CD4-positive, CD25-positive, alpha-beta regulatory T cell (primary cell): ENCODE measurements at regions not wholly inside any gene's neighbourhood (a gene's known extent, or its start where the extent isn't known, plus 50 kb on each side); places are given as distances from the start of the nearest gene placed in this dataset.
"Not testable (repeated sequence)": the region's sequence is repeated elsewhere in the genome, so short reads cannot be mapped to it uniquely, and the experiment has no call there.

ENCODE experiments used
- ATAC-seq, 2 donors: fragments of 150-1000 bp; cut with Tn5 transposase; one replicate each; pipeline ENCODE4 v1.10.0; 2021; ENCODE audit warnings: low read depth in 2 of 2, moderate number of reproducible peaks in 2 of 2, moderate library complexity in 1 of 2
- DNase-seq, 3 donors: peaks; one replicate each; pipeline versions ENCODE4 v3.0.0 to v3.0.0-alpha.2; 2012 to 2022; ENCODE audit warnings: mixed read lengths in 1 of 3
- H3K27ac ChIP-seq: one replicate; pipeline ENCODE4 v1.7.0; 2013; ENCODE audit warnings: mild to moderate bottlenecking, low read length; ENCODE audit not compliant: insufficient read depth, poor library complexity, severe bottlenecking
- H3K27me3 ChIP-seq: one replicate; pipeline ENCODE4 v1.7.0; 2013; ENCODE audit warnings: low read length; ENCODE audit not compliant: control insufficient read depth, insufficient read depth
- H3K36me3 ChIP-seq: one replicate; pipeline ENCODE4 v1.7.0; 2013; ENCODE audit warnings: mild to moderate bottlenecking, low read length, moderate library complexity; ENCODE audit not compliant: control insufficient read depth, insufficient read depth
- H3K4me1 ChIP-seq: 2 replicates; pipeline ENCODE4 v1.7.0; 2013; ENCODE audit warnings: mild to moderate bottlenecking, low read length; ENCODE audit not compliant: insufficient read depth, control insufficient read depth, poor library complexity, severe bottlenecking
- H3K4me3 ChIP-seq: one replicate; pipeline ENCODE4 v1.7.0; 2013; ENCODE audit warnings: low read depth, mild to moderate bottlenecking, low read length, moderate library complexity
- H3K9me3 ChIP-seq, 2 experiments: 1 replicate in 1 of 2; 2 replicates in 1 of 2; pipeline ENCODE4 v1.7.0; 2013; ENCODE audit warnings: low read length in 2 of 2, mild to moderate bottlenecking in 1 of 2, moderate library complexity in 1 of 2; ENCODE audit not compliant: control insufficient read depth in 2 of 2
- H3K27ac Mint-ChIP-seq, 3 donors: one replicate each; pipeline ENCODE4 v1.8.0; 2020 to 2022; ENCODE audit warnings: mild to moderate bottlenecking in 3 of 3, mixed read lengths in 3 of 3, moderate library complexity in 2 of 3
- H3K27me3 Mint-ChIP-seq: one replicate; pipeline ENCODE4 v1.8.0; 2022; ENCODE audit warnings: mild to moderate bottlenecking, mixed read lengths
- H3K36me3 Mint-ChIP-seq: one replicate; pipeline ENCODE4 v1.8.0; 2020; ENCODE audit warnings: mixed read lengths
- H3K4me1 Mint-ChIP-seq, 4 donors: one replicate each; pipeline ENCODE4 v1.8.0; 2020 to 2022; ENCODE audit warnings: mixed read lengths in 4 of 4, mild to moderate bottlenecking in 1 of 4
- H3K4me3 Mint-ChIP-seq, 4 donors: one replicate each; pipeline ENCODE4 v1.8.0; 2020 to 2022; ENCODE audit warnings: mild to moderate bottlenecking in 4 of 4, mixed read lengths in 4 of 4, moderate library complexity in 3 of 4
- H3K9me3 Mint-ChIP-seq, 7 donors: one replicate each; pipeline ENCODE4 v1.8.0; 2020 to 2022; ENCODE audit warnings: mixed read lengths in 7 of 7, mild to moderate bottlenecking in 3 of 7, moderate library complexity in 2 of 7

GRCh38 chr5:118397236-118397635 lies 591.1 kb downstream of the DTWD2 start:
- Mint-ChIP-seq H3K36me3 (no peaks in the 10 kb centered on the region), H3K27me3 (no peaks in the 10 kb centered on the region), H3K4me3 (no peak overlapping the region), H3K27ac (no peak overlapping the region), H3K9me3 (peaks cover 1 to 11% (median 2%) of the 10 kb centered on the region in 7 donors), H3K4me1 (no peaks in the 10 kb centered on the region)
- H3K9me3 ChIP-seq: no peaks in the 10 kb centered on the region
- DNase-seq: no peak
- no peak for ATAC-seq
- no peak overlapping the region for H3K4me3 ChIP-seq
- no peaks in the 10 kb centered on the region for H3K36me3 ChIP-seq
- H3K27me3 ChIP-seq: no peaks in the 10 kb centered on the region
- no peaks in the 10 kb centered on the region for H3K4me1 ChIP-seq
- no peak overlapping the region for H3K27ac ChIP-seq

- no peak overlapping the region for H3K27ac Mint-ChIP-seq
- DNase-seq: no peak
These were observed 595.9 kb downstream of the DTWD2 start for GRCh38 chr5:118392491-118392890.

DNA sequence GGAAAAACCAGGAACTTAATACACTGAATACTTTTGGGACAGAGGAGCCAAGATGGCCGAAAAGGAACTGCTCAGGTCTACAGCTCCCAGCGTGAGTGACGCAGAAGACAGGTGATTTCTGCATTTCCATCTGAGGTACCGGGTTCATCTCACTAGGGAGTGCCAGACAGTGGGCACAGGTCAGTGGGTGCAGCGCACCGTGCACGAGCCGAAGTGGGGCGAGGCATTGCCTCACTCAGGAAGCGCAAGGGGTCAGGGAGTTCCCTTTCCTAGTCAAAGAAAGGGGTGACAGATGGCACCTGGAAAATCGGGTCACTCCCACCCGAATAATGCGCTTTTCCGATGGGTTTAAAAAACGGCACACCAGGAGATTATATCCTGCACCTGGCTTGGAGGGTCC lies 605.4 kb downstream of the DTWD2 start:
- not testable (repeated sequence) for H3K4me1 ChIP-seq, H3K4me3 Mint-ChIP-seq, H3K9me3 ChIP-seq, H3K27ac Mint-ChIP-seq, H3K36me3 Mint-ChIP-seq, H3K27me3 ChIP-seq, DNase-seq, H3K9me3 Mint-ChIP-seq, ATAC-seq, H3K4me3 ChIP-seq, H3K27ac ChIP-seq, H3K36me3 ChIP-seq, H3K4me1 Mint-ChIP-seq, H3K27me3 Mint-ChIP-seq

More at GRCh38 chr5:118392491-118392890, 595.9 kb downstream of the DTWD2 start:
- Mint-ChIP-seq H3K27me3 (no peaks in the 10 kb centered on the region), H3K4me1 (no peaks in the 10 kb centered on the region), H3K9me3 (peaks cover 0 to 8% (median 2%) of the 10 kb centered on the region in 7 donors), H3K36me3 (no peaks in the 10 kb centered on the region), H3K4me3 (no peak overlapping the region)
- no peak for ATAC-seq
- Histone ChIP-seq H3K9me3 (no peaks in the 10 kb centered on the region), H3K4me1 (no peaks in the 10 kb centered on the region), H3K4me3 (no peak overlapping the region), H3K27ac (no peak overlapping the region), H3K27me3 (no peaks in the 10 kb centered on the region), H3K36me3 (no peaks in the 10 kb centered on the region)

DNA sequence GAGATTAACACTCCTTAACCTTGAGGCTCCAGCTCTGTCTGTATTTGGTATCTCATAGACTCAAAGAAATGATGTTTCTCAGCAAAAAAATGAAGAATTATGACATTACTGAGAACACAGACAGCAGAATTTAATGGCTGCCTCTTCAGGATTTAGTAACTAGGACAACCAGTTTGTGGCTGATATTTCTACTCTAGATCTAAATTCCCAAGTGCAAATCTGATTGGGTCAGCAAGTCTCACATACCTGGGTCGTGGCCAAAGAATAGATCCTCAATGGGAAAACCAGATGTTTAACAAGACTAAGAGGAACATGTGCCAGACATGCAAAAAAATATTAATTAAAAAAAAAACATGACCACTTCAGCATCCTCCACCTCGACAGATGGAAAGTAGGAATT lies 608.9 kb downstream of the DTWD2 start:
- H3K27me3 Mint-ChIP-seq: no peaks in the 10 kb centered on the region
- H3K4me3 ChIP-seq: no peak overlapping the region
- H3K27ac Mint-ChIP-seq: no peak overlapping the region
- no peaks in the 10 kb centered on the region for H3K4me1 Mint-ChIP-seq
- ATAC-seq (no peak), DNase-seq (no peak)
- no peaks in the 10 kb centered on the region for H3K4me1 ChIP-seq
- H3K27ac ChIP-seq: no peak overlapping the region
- peaks cover 0 to 7% (median 4%) of the 10 kb centered on the region in 7 donors for H3K9me3 Mint-ChIP-seq
- no peaks in the 10 kb centered on the region for H3K36me3 Mint-ChIP-seq
- H3K27me3 ChIP-seq: no peaks in the 10 kb centered on the region
- no peaks in the 10 kb centered on the region for H3K36me3 ChIP-seq
- no peaks in the 10 kb centered on the region for H3K9me3 ChIP-seq
- H3K4me3 Mint-ChIP-seq: no peak overlapping the region

- Mint-ChIP-seq H3K27me3 (no peaks in the 10 kb centered on the region), H3K4me1 (no peaks in the 10 kb centered on the region), H3K36me3 (no peaks in the 10 kb centered on the region), H3K27ac (peak overlapping the region in 1 of 3 donors; percentile 2), H3K4me3 (no peak overlapping the region), H3K9me3 (peaks cover 0 to 8% (median 2%) of the 10 kb centered on the region in 7 donors)
- ATAC-seq (no peak), DNase-seq (no peak)
- no peaks in the 10 kb centered on the region for H3K36me3 ChIP-seq
- no peak overlapping the region for H3K4me3 ChIP-seq
- no peak overlapping the region for H3K27ac ChIP-seq
- no peaks in the 10 kb centered on the region for H3K27me3 ChIP-seq
- no peaks in the 10 kb centered on the region for H3K9me3 ChIP-seq
- no peaks in the 10 kb centered on the region for H3K4me1 ChIP-seq
These were observed 609.4 kb downstream of the DTWD2 start for GRCh38 chr5:118378959-118379358.

DNA sequence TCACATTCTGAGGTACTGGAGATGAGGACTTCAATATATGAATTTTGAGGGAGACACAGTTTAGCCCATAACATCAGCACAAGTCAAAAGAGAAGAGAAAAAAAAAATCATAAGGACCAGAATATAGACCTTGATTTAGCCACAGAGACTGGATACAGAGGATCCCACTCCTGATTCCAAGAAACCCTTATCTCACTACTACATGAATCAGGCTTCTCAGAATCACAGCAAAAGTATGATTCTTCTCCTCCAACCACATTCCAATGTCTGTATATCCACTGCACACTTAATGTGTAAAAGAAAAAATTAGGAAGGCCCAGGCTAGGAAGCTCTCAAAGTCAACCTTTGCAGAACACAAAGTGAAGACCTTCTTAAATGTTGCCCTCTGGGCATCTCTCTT lies 610.9 kb downstream of the DTWD2 start:
- Mint-ChIP-seq H3K27me3 (no peaks in the 10 kb centered on the region), H3K4me3 (no peak overlapping the region), H3K9me3 (peaks cover 0 to 10% (median 2%) of the 10 kb centered on the region in 7 donors), H3K4me1 (no peaks in the 10 kb centered on the region), H3K27ac (no peak overlapping the region), H3K36me3 (no peaks in the 10 kb centered on the region)
- no peak overlapping the region for H3K27ac ChIP-seq
- H3K27me3 ChIP-seq: no peaks in the 10 kb centered on the region
- H3K4me1 ChIP-seq: no peaks in the 10 kb centered on the region
- ATAC-seq (no peak), DNase-seq (no peak)
- H3K36me3 ChIP-seq: no peaks in the 10 kb centered on the region
- H3K4me3 ChIP-seq: no peak overlapping the region
- no peaks in the 10 kb centered on the region for H3K9me3 ChIP-seq

- H3K4me3 ChIP-seq: no peak overlapping the region
- ATAC-seq (no peak), DNase-seq (no peak)
- H3K27ac ChIP-seq: no peak overlapping the region
- no peaks in the 10 kb centered on the region for H3K36me3 ChIP-seq
- Mint-ChIP-seq H3K36me3 (no peaks in the 10 kb centered on the region), H3K27me3 (no peaks in the 10 kb centered on the region), H3K9me3 (peaks cover 0 to 8% (median 1%) of the 10 kb centered on the region in 7 donors), H3K27ac (no peak overlapping the region), H3K4me1 (no peaks in the 10 kb centered on the region), H3K4me3 (no peak overlapping the region)
- no peaks in the 10 kb centered on the region for H3K27me3 ChIP-seq
- H3K4me1 ChIP-seq: no peaks in the 10 kb centered on the region
- no peaks in the 10 kb centered on the region for H3K9me3 ChIP-seq
These were observed 616.1 kb downstream of the DTWD2 start for GRCh38 chr5:118371973-118372831.

GRCh38 chr5:118366429-118366828 lies 621.9 kb downstream of the DTWD2 start:
- H3K36me3 Mint-ChIP-seq: no peaks in the 10 kb centered on the region
- ATAC-seq (no peak), DNase-seq (no peak)
- no peaks in the 10 kb centered on the region for H3K36me3 ChIP-seq
- H3K9me3 ChIP-seq: no peaks in the 10 kb centered on the region
- no peak overlapping the region for H3K4me3 Mint-ChIP-seq
- no peaks in the 10 kb centered on the region for H3K4me1 ChIP-seq
- no peaks in the 10 kb centered on the region for H3K27me3 Mint-ChIP-seq
- no peak overlapping the region for H3K27ac ChIP-seq
- H3K27ac Mint-ChIP-seq: no peak overlapping the region
- H3K4me3 ChIP-seq: no peak overlapping the region
- peaks cover 0 to 5% (median 1%) of the 10 kb centered on the region in 7 donors for H3K9me3 Mint-ChIP-seq
- no peaks in the 10 kb centered on the region for H3K27me3 ChIP-seq
- H3K4me1 Mint-ChIP-seq: no peaks in the 10 kb centered on the region
